Fibroblast of lung (primary cell): ENCODE measurements at regions not wholly inside any gene's neighbourhood (a gene's known extent, or its start where the extent isn't known, plus 50 kb on each side); places are given as distances from the start of the nearest gene placed in this dataset.

ENCODE experiments used
- DNase-seq, 2 donors: peaks; one replicate each; pipeline versions ENCODE4 v3.0.0 to v3.0.0-alpha.2; 2010; ENCODE audit warnings: low read depth in 2 of 2
- H2AFZ ChIP-seq: 2 replicates; pipeline ENCODE4 v1.5.1; 2012; ENCODE audit warnings: low read length, control low read depth, inconsistent platforms
- H3K27ac ChIP-seq: 2 replicates; pipeline ENCODE4 v1.5.1; 2011; ENCODE audit warnings: low read length, control low read depth; ENCODE audit not compliant: insufficient read depth
- H3K27me3 ChIP-seq: 2 replicates; pipeline ENCODE4 v1.5.1; 2011; ENCODE audit warnings: mild to moderate bottlenecking, low read length; ENCODE audit not compliant: control insufficient read depth, insufficient read depth
- H3K36me3 ChIP-seq: 2 replicates; pipeline ENCODE4 v1.5.1; 2011; ENCODE audit warnings: low read length; ENCODE audit not compliant: control insufficient read depth, insufficient read depth
- H3K4me1 ChIP-seq: 2 replicates; pipeline ENCODE4 v1.5.1; 2011; ENCODE audit warnings: low read length; ENCODE audit not compliant: control insufficient read depth, insufficient read depth; ENCODE audit errors: extremely low read depth
- H3K4me2 ChIP-seq: 2 replicates; pipeline ENCODE4 v1.5.1; 2011; ENCODE audit warnings: low read length, control low read depth; ENCODE audit not compliant: insufficient read depth; ENCODE audit errors: extremely low read depth
- H3K4me3 ChIP-seq, 4 experiments: fragments of 200-600 bp in 1 of 4; sonication (generic) in 1 of 4; replicated peaks in 1 of 4; 2 replicates each; pipeline ENCODE4 v1.5.1; 2011 to 2016; ENCODE audit warnings: low read length in 4 of 4, low read depth in 3 of 4, mild to moderate bottlenecking in 3 of 4, control low read depth in 2 of 4, inconsistent platforms in 1 of 4, mixed read lengths in 1 of 4; ENCODE audit not compliant: insufficient read depth in 1 of 4; ENCODE audit errors: control extremely low read depth in 1 of 4
- H3K79me2 ChIP-seq: 2 replicates; pipeline ENCODE4 v1.5.1; 2012; ENCODE audit warnings: mild to moderate bottlenecking, low read length, inconsistent platforms; ENCODE audit not compliant: control insufficient read depth, insufficient read depth
- H3K9ac ChIP-seq: 2 replicates; pipeline ENCODE4 v1.5.1; 2011; ENCODE audit warnings: mild to moderate bottlenecking, low read length, control low read depth; ENCODE audit not compliant: insufficient read depth
- H3K9me3 ChIP-seq: 2 replicates; pipeline ENCODE4 v1.5.1; 2012; ENCODE audit warnings: low read depth, low read length; ENCODE audit not compliant: control insufficient read depth, insufficient read depth
- H4K20me1 ChIP-seq: 2 replicates; pipeline ENCODE4 v1.5.1; 2011; ENCODE audit warnings: low read length; ENCODE audit not compliant: control insufficient read depth, insufficient read depth; ENCODE audit errors: extremely low read depth
- EZH2 ChIP-seq: IDR thresholded peaks from 2 replicates; pipeline ENCODE4 v1.5.1; 2012; ENCODE audit warnings: low read length, control low read depth, mild to moderate bottlenecking; ENCODE audit errors: missing control alignments
- TF ChIP-seq, protein P1 (sequence below), 2 donors: IDR thresholded peaks in 1 of 2; conservative IDR thresholded peaks in 1 of 2; 1 replicate in 1 of 2; 2 replicates in 1 of 2; pipeline ENCODE4 v1.5.1; 2011 to 2012; ENCODE audit warnings: low read length in 2 of 2, control low read depth in 1 of 2, inconsistent platforms in 1 of 2, low read depth in 1 of 2, mild to moderate bottlenecking in 1 of 2

DNA sequence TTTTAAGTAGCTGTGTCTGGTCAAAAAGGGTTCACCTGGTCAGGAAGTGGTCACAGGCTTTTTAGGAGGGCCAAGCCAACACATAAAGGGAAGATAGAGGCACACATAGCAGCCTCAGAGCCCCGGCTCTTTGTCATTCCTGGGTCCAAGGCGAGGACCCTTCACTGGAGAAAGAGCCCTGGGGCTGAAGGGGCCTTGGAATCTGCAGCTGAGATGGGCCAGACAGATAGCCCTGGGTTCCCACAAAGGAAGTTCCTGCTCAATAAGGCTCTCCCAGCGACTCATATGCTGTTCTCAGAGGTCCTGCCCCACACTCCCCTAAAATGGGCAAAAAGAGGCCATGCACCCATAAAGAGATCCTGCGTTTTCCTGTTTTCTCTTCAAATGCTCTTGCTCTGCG, 77.7 kb downstream of the LINC01488 start:
- no peaks in the 10 kb centered on the region for H3K9me3 ChIP-seq
- no peaks in the 10 kb centered on the region for H4K20me1 ChIP-seq
- no peaks in the 10 kb centered on the region for H3K27me3 ChIP-seq
- no peak overlapping the region for H3K9ac ChIP-seq
- H3K4me2 ChIP-seq, result no peak overlapping the region
- no peak overlapping the region for H3K27ac ChIP-seq
- no peak for DNase-seq
- no peak overlapping the region for H2AFZ ChIP-seq
- TF ChIP-seq, protein P1, sequence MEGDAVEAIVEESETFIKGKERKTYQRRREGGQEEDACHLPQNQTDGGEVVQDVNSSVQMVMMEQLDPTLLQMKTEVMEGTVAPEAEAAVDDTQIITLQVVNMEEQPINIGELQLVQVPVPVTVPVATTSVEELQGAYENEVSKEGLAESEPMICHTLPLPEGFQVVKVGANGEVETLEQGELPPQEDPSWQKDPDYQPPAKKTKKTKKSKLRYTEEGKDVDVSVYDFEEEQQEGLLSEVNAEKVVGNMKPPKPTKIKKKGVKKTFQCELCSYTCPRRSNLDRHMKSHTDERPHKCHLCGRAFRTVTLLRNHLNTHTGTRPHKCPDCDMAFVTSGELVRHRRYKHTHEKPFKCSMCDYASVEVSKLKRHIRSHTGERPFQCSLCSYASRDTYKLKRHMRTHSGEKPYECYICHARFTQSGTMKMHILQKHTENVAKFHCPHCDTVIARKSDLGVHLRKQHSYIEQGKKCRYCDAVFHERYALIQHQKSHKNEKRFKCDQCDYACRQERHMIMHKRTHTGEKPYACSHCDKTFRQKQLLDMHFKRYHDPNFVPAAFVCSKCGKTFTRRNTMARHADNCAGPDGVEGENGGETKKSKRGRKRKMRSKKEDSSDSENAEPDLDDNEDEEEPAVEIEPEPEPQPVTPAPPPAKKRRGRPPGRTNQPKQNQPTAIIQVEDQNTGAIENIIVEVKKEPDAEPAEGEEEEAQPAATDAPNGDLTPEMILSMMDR (conservative IDR thresholded peaks at IDR 0.05 in 1 of 2, IDR thresholded peaks at IDR 0.05 in 1 of 2; ENCODE audit: low read depth in 1 of 2, low read length in 2 of 2), result no peak
- no peak for TF ChIP-seq EZH2
- H3K79me2 ChIP-seq, result no peaks in the 10 kb centered on the region
- H3K4me3 ChIP-seq, result no peak overlapping the region
- H3K36me3 ChIP-seq, result no peaks in the 10 kb centered on the region
- H3K4me1 ChIP-seq, result no peaks in the 10 kb centered on the region

DNA sequence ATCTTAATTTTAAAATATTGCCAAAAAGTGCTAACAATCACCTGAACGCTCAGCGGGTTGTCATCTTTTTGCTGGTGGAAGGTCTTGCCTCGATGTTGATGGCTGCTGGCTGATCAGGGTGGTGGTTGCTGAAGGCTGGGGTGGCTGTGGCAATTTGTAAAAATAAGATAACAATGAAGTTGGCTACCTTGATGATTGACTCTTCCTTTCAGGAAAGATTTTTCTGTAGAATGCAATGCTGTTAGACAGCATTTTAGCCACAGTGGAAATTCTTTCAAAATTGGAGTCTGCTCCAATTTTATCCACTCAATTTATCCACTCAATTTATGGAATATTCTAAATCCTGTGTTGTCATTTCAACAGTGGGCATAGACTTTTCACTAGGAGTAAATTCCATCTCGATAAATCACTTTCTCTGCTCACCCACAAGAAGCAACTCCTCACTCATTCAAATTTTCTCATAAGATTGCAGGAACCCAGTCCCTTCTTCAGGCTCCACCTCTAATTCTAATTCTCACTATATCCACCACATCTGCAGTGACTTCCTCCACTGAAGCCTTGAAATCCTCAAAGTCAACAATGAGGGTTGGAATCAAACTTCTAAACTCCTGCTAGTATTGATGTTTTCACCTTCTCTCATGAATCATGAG, 78.8 kb downstream of the LINC01488 start:
- no peak overlapping the region for H3K9ac ChIP-seq
- H3K79me2 ChIP-seq, result no peaks in the 10 kb centered on the region
- DNase-seq, result peak in 1 of 2 donors; percentile 18
- H3K27me3 ChIP-seq, result no peaks in the 10 kb centered on the region
- no peak overlapping the region for H3K4me2 ChIP-seq
- no peaks in the 10 kb centered on the region for H3K4me1 ChIP-seq
- no peak overlapping the region for H3K4me3 ChIP-seq
- H3K9me3 ChIP-seq, result no peaks in the 10 kb centered on the region
- H3K27ac ChIP-seq, result no peak overlapping the region
- H3K36me3 ChIP-seq, result no peaks in the 10 kb centered on the region
- TF ChIP-seq EZH2, result no peak
- TF ChIP-seq, protein P1 (conservative IDR thresholded peaks at IDR 0.05 in 1 of 2, IDR thresholded peaks at IDR 0.05 in 1 of 2; ENCODE audit: low read depth in 1 of 2, low read length in 2 of 2), result no peak
- H4K20me1 ChIP-seq, result no peaks in the 10 kb centered on the region
- no peak overlapping the region for H2AFZ ChIP-seq

DNA sequence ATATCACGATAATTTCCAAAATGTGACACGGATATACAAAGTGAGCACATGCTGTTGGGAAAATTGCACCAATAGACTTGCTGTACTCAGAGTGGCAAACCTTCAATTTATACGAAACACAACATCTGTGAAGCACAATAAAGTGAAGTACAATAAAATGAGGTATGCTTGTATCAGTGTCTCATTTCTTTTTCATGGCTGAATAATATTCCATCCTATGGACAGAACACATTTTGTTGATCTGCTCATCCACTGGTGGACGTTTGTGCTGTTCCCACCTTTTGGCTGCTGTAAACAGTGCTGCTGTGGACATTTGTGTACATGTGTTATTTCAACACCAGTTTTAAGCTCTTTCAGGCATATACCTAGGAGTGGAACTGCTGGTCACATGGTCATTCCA, 78.7 kb upstream of the CCND1 start:
- no peak for TF ChIP-seq EZH2
- TF ChIP-seq, protein P1 (conservative IDR thresholded peaks at IDR 0.05 in 1 of 2, IDR thresholded peaks at IDR 0.05 in 1 of 2; ENCODE audit: low read depth in 1 of 2, low read length in 2 of 2), result no peak
- H3K79me2 ChIP-seq, result no peaks in the 10 kb centered on the region
- no peak for DNase-seq
- no peaks in the 10 kb centered on the region for H3K36me3 ChIP-seq
- no peak overlapping the region for H2AFZ ChIP-seq
- no peaks in the 10 kb centered on the region for H3K27me3 ChIP-seq
- H3K9me3 ChIP-seq, result no peaks in the 10 kb centered on the region
- no peak overlapping the region for H3K9ac ChIP-seq
- no peak overlapping the region for H3K4me3 ChIP-seq
- H3K27ac ChIP-seq, result no peak overlapping the region
- H3K4me2 ChIP-seq, result no peak overlapping the region
- no peaks in the 10 kb centered on the region for H4K20me1 ChIP-seq
- H3K4me1 ChIP-seq, result no peaks in the 10 kb centered on the region
